GM12872 (cell line): ENCODE measurements at regions not wholly inside any gene's neighbourhood (a gene's known extent, or its start where the extent isn't known, plus 50 kb on each side); places are given as distances from the start of the nearest gene placed in this dataset.

Experiments used
- TF ChIP-seq, protein P1 (sequence below): IDR thresholded peaks from 3 replicates; pipeline ENCODE4 v1.5.1; 2011; ENCODE audit warnings: low read depth, mild to moderate bottlenecking, low read length, moderate library complexity; ENCODE audit not compliant: insufficient read depth

DNA sequence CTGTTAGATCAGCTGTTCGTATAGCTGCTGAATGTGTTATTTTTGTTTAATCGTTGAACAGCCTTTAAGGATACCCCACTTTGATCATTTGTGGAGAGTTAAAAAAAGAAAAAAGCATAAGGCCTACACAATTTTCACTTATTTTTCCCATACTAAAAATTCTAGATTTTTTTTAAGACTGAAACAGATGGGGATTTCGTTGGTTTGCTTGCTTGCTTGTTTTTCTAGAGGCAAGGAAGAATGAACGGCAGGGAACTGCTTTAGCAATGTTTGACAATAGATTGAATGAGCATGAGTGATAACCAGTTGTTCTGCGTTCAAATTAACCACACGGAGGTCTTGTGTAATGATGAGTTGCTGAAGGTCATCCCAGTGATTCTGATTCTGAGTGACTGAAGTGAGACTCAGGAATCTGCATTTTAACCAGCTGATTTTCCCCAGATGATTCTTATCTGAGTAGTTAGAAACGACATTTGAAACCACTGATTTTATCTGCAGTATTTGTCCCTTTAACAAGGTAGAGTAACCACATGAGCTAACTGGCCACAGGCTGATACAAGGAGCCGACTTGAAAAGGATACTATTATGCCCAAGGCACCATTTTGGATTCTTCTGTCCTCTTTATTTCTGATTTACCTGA is 85.9 kb downstream of the GPR37 start:
- TF ChIP-seq, protein P1, sequence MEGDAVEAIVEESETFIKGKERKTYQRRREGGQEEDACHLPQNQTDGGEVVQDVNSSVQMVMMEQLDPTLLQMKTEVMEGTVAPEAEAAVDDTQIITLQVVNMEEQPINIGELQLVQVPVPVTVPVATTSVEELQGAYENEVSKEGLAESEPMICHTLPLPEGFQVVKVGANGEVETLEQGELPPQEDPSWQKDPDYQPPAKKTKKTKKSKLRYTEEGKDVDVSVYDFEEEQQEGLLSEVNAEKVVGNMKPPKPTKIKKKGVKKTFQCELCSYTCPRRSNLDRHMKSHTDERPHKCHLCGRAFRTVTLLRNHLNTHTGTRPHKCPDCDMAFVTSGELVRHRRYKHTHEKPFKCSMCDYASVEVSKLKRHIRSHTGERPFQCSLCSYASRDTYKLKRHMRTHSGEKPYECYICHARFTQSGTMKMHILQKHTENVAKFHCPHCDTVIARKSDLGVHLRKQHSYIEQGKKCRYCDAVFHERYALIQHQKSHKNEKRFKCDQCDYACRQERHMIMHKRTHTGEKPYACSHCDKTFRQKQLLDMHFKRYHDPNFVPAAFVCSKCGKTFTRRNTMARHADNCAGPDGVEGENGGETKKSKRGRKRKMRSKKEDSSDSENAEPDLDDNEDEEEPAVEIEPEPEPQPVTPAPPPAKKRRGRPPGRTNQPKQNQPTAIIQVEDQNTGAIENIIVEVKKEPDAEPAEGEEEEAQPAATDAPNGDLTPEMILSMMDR = no peak

DNA sequence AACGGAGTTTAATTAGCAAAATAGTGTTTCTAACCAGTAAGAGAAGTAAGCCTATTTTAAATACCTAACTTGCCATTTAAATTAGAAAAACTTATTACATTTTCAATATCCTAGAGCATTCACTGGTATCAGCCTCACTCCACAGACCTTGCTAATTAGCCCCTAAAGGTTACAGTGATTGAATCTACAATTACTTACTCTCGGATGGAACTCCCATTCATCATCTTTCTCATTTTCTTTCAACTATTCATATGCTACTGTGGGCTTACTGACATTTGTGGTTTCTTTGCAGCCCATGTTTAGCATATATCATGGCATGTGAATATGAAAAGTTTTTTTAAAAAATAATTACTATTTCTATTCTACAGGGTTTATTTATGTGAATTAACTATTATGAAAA is 86.4 kb downstream of the GPR37 start:
- TF ChIP-seq, protein P1 = no peak

DNA sequence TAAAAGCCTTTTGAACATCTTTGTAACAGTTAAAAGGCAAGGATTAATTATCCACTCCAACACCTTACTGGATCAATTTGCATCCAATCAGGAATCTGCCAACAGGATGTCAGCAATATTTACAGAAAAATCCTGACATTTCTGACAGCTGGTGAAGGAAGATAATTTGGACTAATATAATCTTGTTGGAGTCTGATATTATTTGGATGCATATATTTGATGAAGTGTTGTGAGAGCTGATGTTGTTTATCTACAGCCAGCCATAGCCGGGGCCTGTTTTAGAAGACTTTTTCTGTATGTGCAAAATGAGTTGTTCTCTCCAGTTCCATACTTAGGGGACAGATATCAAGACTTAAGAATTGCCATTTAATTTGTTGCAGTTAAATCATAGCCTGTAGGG is 91.1 kb downstream of the GPR37 start:
- TF ChIP-seq, protein P1 = no peak

DNA sequence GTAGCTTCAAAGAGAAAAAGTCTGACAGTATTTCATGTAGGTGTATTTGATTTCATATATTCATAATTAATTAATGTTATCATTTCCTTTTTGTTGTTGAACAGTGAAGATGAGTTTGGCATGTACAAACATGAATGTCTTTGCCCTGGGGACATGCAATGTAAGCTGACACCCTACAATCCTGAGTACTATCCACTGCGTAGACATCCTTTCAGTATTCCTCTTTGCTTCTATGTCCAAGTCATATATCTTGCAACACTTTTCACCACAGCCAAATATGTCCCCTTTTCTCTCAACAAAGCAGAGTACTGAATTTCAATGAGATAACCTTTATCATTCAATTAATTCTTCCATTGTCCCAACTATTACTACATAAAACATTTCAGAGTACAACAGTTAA is 93.6 kb downstream of the GPR37 start:
- TF ChIP-seq, protein P1 = no peak

DNA sequence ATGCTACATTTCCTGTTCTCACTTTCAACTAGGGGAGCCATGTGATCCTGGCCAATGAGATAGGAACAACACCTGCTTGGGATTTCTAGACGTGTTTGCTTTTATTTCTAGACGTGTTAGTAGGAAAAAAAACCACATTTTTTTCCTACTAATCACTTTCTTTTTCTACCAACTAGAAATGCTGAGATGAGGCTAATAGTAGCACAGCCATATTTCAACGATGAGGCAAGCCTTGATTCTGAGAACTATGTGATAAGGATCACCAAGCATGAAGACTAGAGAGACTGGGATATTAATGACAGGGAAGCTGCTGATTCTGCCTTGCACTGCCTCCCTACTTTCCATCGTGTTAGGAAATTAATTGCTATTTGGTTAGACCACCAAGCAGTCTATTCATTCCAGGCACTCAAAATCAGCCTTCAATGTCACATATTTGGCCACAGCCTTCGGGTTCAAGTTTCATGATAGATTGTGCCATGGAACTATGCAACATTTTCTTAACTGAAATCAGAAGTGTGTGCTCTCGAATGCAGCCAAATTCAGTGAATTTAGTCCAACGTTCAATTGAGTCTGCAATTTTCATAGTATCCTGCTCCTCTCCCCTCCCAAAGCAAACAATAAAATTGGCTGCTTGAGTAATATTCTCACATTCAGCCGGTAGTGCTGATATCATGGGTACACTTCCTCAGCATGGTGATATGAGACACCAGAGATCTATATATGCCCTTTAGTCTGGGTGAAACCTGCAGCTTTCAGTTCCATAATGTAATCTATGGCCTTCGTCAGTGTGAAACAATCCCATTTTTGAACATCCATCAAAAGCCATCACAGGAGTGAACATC is 98.1 kb downstream of the GPR37 start:
- TF ChIP-seq, protein P1 = no peak

DNA sequence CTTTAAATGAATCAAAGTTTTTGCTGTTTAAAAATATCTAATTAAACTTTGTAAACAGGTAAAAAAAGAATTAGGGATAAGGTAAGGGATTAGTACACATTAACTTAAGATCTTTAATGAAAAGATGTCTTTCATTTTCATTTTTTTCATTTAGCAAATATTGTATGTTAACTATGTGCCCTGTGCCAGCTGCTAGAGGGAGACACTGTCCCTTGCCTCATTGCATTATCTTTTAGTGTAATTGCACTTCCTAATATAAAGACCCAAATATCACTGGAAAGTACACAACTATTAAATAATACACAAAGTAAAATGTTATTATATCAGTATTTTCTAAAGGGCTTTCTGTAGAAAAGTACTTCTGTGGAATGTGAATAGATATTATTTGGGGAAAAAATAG is 102.7 kb downstream of the GPR37 start:
- TF ChIP-seq, protein P1 = no peak

DNA sequence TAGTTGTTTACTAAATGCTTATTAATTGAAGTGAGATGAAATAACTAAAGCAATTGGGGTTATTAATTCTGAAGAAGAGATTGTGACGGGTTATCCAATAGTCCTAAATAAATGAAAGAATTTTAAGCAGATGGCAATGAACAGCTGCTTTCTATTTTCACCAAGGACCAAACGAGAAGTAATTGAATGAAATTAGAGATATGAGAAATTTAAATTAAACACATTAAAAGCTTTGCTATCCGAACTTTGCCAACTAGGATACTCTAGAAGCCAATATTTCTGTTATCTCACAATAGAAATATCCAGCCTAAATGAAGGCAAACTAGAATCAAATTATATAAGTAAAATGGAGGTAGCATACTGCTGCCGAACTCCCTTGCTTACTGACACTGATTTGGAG is 103.2 kb downstream of the GPR37 start:
- TF ChIP-seq, protein P1 = no peak
